Effector CD8-positive, alpha-beta T cell (primary cell): ENCODE measurements at regions not wholly inside any gene's neighbourhood (a gene's known extent, or its start where the extent isn't known, plus 50 kb on each side); places are given as distances from the start of the nearest gene placed in this dataset.
"Not testable (repeated sequence)": the region's sequence is repeated elsewhere in the genome, so short reads cannot be mapped to it uniquely, and the experiment has no call there.

Source experiments
- DNase-seq: peaks from one replicate; lab custom pipeline; 2025; lab: John Stamatoyannopoulos, UW

GRCh38 chr1:121109025-121109424 is 75.1 kb downstream of the FAM72B start:
- DNase-seq, result not testable (repeated sequence)

GRCh38 chr1:121116522-121117297 is 67.4 kb downstream of the FAM72B start:
- DNase-seq, result not testable (repeated sequence)

- DNase-seq, result not testable (repeated sequence)
Observed at GRCh38 chr1:121117298-121117611, 66.9 kb downstream of the FAM72B start.

GRCh38 chr1:121117622-121118479 is 66.3 kb downstream of the FAM72B start:
- not testable (repeated sequence) for DNase-seq
